Hepatocyte (in vitro differentiated cells): ENCODE measurements at regions not wholly inside any gene's neighbourhood (a gene's known extent, or its start where the extent isn't known, plus 50 kb on each side); places are given as distances from the start of the nearest gene placed in this dataset.

ENCODE experiments used
- DNase-seq: peaks from one replicate; pipeline ENCODE4 v3.0.0-alpha.2; 2016; ENCODE audit warnings: low spot score
- H2AFZ ChIP-seq: fragments of 200-600 bp; sonication (generic); 2 replicates; pipeline ENCODE4 v1.6.0; 2016; ENCODE audit warnings: antibody characterized with exemption, mild to moderate bottlenecking
- H3K27ac ChIP-seq: fragments of 200-600 bp; sonication (generic); 2 replicates; pipeline ENCODE4 v1.5.1; 2016; ENCODE audit warnings: mild to moderate bottlenecking
- H3K27me3 ChIP-seq: fragments of 200-600 bp; sonication (generic); 2 replicates; pipeline ENCODE4 v1.6.1; 2016
- H3K36me3 ChIP-seq: fragments of 200-600 bp; sonication (generic); replicated peaks from 2 replicates; pipeline ENCODE4 v1.5.1; 2016; ENCODE audit warnings: low read depth; ENCODE audit not compliant: insufficient read depth
- H3K4me1 ChIP-seq: fragments of 200-600 bp; sonication (generic); 2 replicates; pipeline ENCODE4 v1.5.1; 2016; ENCODE audit warnings: mild to moderate bottlenecking, moderate library complexity; ENCODE audit not compliant: insufficient read depth
- H3K4me2 ChIP-seq: fragments of 200-600 bp; sonication (generic); 2 replicates; pipeline ENCODE4 v1.6.0; 2016
- H3K4me3 ChIP-seq: fragments of 200-600 bp; sonication (generic); 2 replicates; pipeline ENCODE4 v1.5.1; 2016; ENCODE audit warnings: mild to moderate bottlenecking
- H3K79me2 ChIP-seq: fragments of 200-600 bp; sonication (generic); 2 replicates; pipeline ENCODE4 v1.6.0; 2017; ENCODE audit warnings: mild to moderate bottlenecking
- H3K9me2 ChIP-seq: fragments of 200-600 bp; sonication (generic); replicated peaks from 2 replicates; pipeline ENCODE4 v1.6.0; 2017; ENCODE audit warnings: mild to moderate bottlenecking; ENCODE audit not compliant: insufficient read depth
- H3K9me3 ChIP-seq: fragments of 200-600 bp; sonication (generic); 2 replicates; pipeline ENCODE4 v1.5.1; 2016; ENCODE audit warnings: low read depth, mild to moderate bottlenecking
- H4K20me1 ChIP-seq: fragments of 200-600 bp; sonication (generic); 2 replicates; pipeline ENCODE4 v1.6.0; 2016; ENCODE audit warnings: mild to moderate bottlenecking; ENCODE audit not compliant: insufficient read depth, poor library complexity, severe bottlenecking
- CTCF ChIP-seq: fragments of 200-600 bp; sonication (generic); IDR thresholded peaks from 2 replicates; pipeline ENCODE4 v1.5.1; 2016; ENCODE audit warnings: antibody characterized with exemption, mild to moderate bottlenecking; ENCODE audit not compliant: poor library complexity
- EZH2 ChIP-seq: fragments of 200-600 bp; sonication (generic); IDR thresholded peaks from 2 replicates; pipeline ENCODE4 v1.6.1; 2016; ENCODE audit warnings: antibody characterized with exemption, mild to moderate bottlenecking, borderline replicate concordance
- EZH2phosphoT487 ChIP-seq: fragments of 200-600 bp; sonication (generic); IDR thresholded peaks from one replicate; pipeline ENCODE4 v1.6.1; 2018; ENCODE audit warnings: antibody characterized with exemption, mild to moderate bottlenecking, low read depth, moderate library complexity; ENCODE audit not compliant: unreplicated experiment, severe bottlenecking
- WGBS: methylation state at CpG from one replicate; pipeline ENCODE4 v1.1.6; 2016; ENCODE audit warnings: low lambda C conversion rate; ENCODE audit errors: missing lambda C conversion rate; 5-methylcytosine and 5-hydroxymethylcytosine counted together

GRCh38 chr3:101050046-101050445, 56.8 kb upstream of the ABI3BP start:
- H3K79me2 ChIP-seq: no peaks in the 10 kb centered on the region
- H3K9me2 ChIP-seq: no peaks in the 10 kb centered on the region
- TF ChIP-seq EZH2phosphoT487 (no peak), CTCF (no peak), EZH2 (no peak)
- DNase-seq: no peak
- no peaks in the 10 kb centered on the region for H3K36me3 ChIP-seq
- no peak overlapping the region for H3K27ac ChIP-seq
- H3K27me3 ChIP-seq: no peaks in the 10 kb centered on the region
- no peaks in the 10 kb centered on the region for H3K9me3 ChIP-seq
- no peak overlapping the region for H3K4me2 ChIP-seq
- 95% methylated on average over 5 of the region's 5 CpGs for WGBS
- no peaks in the 10 kb centered on the region for H4K20me1 ChIP-seq
- H3K4me1 ChIP-seq: no peaks in the 10 kb centered on the region
- H2AFZ ChIP-seq: no peak overlapping the region
- H3K4me3 ChIP-seq: no peak overlapping the region

GRCh38 chr3:101049532-101049931, 56.3 kb upstream of the ABI3BP start:
- DNase-seq: no peak
- no peak overlapping the region for H3K4me2 ChIP-seq
- no peak overlapping the region for H3K4me3 ChIP-seq
- no peaks in the 10 kb centered on the region for H3K9me2 ChIP-seq
- H4K20me1 ChIP-seq: no peaks in the 10 kb centered on the region
- no peak overlapping the region for H2AFZ ChIP-seq
- TF ChIP-seq EZH2: no peak
- TF ChIP-seq CTCF: no peak
- no peak for TF ChIP-seq EZH2phosphoT487
- no peaks in the 10 kb centered on the region for H3K9me3 ChIP-seq
- no peaks in the 10 kb centered on the region for H3K4me1 ChIP-seq
- no peaks in the 10 kb centered on the region for H3K27me3 ChIP-seq
- H3K27ac ChIP-seq: no peak overlapping the region
- no peaks in the 10 kb centered on the region for H3K79me2 ChIP-seq
- no peaks in the 10 kb centered on the region for H3K36me3 ChIP-seq

GRCh38 chr3:101043687-101044078, 50.5 kb upstream of the ABI3BP start:
- H3K27ac ChIP-seq: no peak overlapping the region
- H3K9me3 ChIP-seq: no peaks in the 10 kb centered on the region
- no peaks in the 10 kb centered on the region for H4K20me1 ChIP-seq
- H3K9me2 ChIP-seq: no peaks in the 10 kb centered on the region
- H3K4me3 ChIP-seq: no peak overlapping the region
- DNase-seq: no peak
- no peaks in the 10 kb centered on the region for H3K36me3 ChIP-seq
- H2AFZ ChIP-seq: no peak overlapping the region
- no peaks in the 10 kb centered on the region for H3K27me3 ChIP-seq
- H3K79me2 ChIP-seq: no peaks in the 10 kb centered on the region
- 59% methylated on average over 2 of the region's 2 CpGs for WGBS
- H3K4me2 ChIP-seq: no peak overlapping the region
- H3K4me1 ChIP-seq: no peaks in the 10 kb centered on the region
- no peak for TF ChIP-seq EZH2phosphoT487

GRCh38 chr3:101042996-101043686, 49.9 kb upstream of the ABI3BP start:
- Histone ChIP-seq H3K79me2 (no peaks in the 10 kb centered on the region), H3K4me3 (no peak overlapping the region), H2AFZ (no peak overlapping the region), H3K9me2 (no peaks in the 10 kb centered on the region), H3K27ac (no peak overlapping the region), H3K4me1 (no peaks in the 10 kb centered on the region), H3K27me3 (no peaks in the 10 kb centered on the region), H3K9me3 (no peaks in the 10 kb centered on the region), H3K36me3 (no peaks in the 10 kb centered on the region), H3K4me2 (no peak overlapping the region), H4K20me1 (no peaks in the 10 kb centered on the region)
- TF ChIP-seq EZH2 (no peak), EZH2phosphoT487 (no peak), CTCF (no peak)
- no peak for DNase-seq
